ENCODE measurements at regions not wholly inside any gene's neighbourhood (a gene's known extent, or its start where the extent isn't known, plus 50 kb on each side); places are given as distances from the start of the nearest gene placed in this dataset.

GRCh38 chr21:35587841-35588380 lies 472.4 kb downstream of the SETD4 start:
- no TSS peak for BruUV-seq (replicated peaks)
- Mint-ChIP-seq H3K27me3 (ENCODE audit: insufficient read depth, unreplicated experiment) (no peaks in the 10 kb centered on the region), H3K27ac (ENCODE audit: low read depth, unreplicated experiment) (no peak overlapping the region), H3K4me3 (ENCODE audit: unreplicated experiment) (no peak overlapping the region), H3K36me3 (ENCODE audit: insufficient read depth, unreplicated experiment) (no peaks in the 10 kb centered on the region), H3K4me1 (ENCODE audit: insufficient read depth, unreplicated experiment) (peaks cover 6% of the 10 kb centered on the region), H3K9me3 (ENCODE audit: unreplicated experiment) (no peaks in the 10 kb centered on the region)
- intact Hi-C loops (cut with micrococcal nuclease) = no loop called here
- no peak for TF ChIP-seq CTCF (IDR thresholded peaks at IDR 0.05; ENCODE audit: unreplicated experiment)
- DNase-seq (ENCODE audit: unreplicated experiment) = no peak
- ChIA-PET CTCF (no interaction called here), POLR2A (interaction anchor here (0.5 kb wide), 1 partner anchor 58 kb away, joined by 3 read pairs; no protein-coding TSS in a partner anchor)

GRCh38 chr21:35586305-35586704 lies 474.0 kb downstream of the SETD4 start:
- no TSS peak for BruUV-seq (replicated peaks)
- POLR2A ChIA-PET = no interaction called here
- CTCF ChIA-PET = interaction anchor here (0.6 kb wide), 1 partner anchor 693 kb away, joined by 3 read pairs; no protein-coding TSS in a partner anchor
- TF ChIP-seq CTCF (IDR thresholded peaks at IDR 0.05; ENCODE audit: unreplicated experiment) = no peak
- H3K9me3 Mint-ChIP-seq (ENCODE audit: unreplicated experiment) = no peaks in the 10 kb centered on the region
- DNase-seq (ENCODE audit: unreplicated experiment) = no peak
- H3K4me3 Mint-ChIP-seq (ENCODE audit: unreplicated experiment) = no peak overlapping the region
- no peak overlapping the region for H3K27ac Mint-ChIP-seq (ENCODE audit: low read depth, unreplicated experiment)
- no peaks in the 10 kb centered on the region for H3K36me3 Mint-ChIP-seq (ENCODE audit: insufficient read depth, unreplicated experiment)
- no peaks in the 10 kb centered on the region for H3K27me3 Mint-ChIP-seq (ENCODE audit: insufficient read depth, unreplicated experiment)
- intact Hi-C loops (cut with micrococcal nuclease) = no loop called here
- H3K4me1 Mint-ChIP-seq (ENCODE audit: insufficient read depth, unreplicated experiment) = no peaks in the 10 kb centered on the region

GRCh38 chr21:35585878-35586277 lies 474.4 kb downstream of the SETD4 start:
- intact Hi-C loops (cut with micrococcal nuclease) = no loop called here
- Mint-ChIP-seq H3K9me3 (ENCODE audit: unreplicated experiment) (no peaks in the 10 kb centered on the region), H3K4me1 (ENCODE audit: insufficient read depth, unreplicated experiment) (no peaks in the 10 kb centered on the region), H3K4me3 (ENCODE audit: unreplicated experiment) (no peak overlapping the region), H3K27ac (ENCODE audit: low read depth, unreplicated experiment) (no peak overlapping the region), H3K36me3 (ENCODE audit: insufficient read depth, unreplicated experiment) (no peaks in the 10 kb centered on the region), H3K27me3 (ENCODE audit: insufficient read depth, unreplicated experiment) (no peaks in the 10 kb centered on the region)
- DNase-seq (ENCODE audit: unreplicated experiment) = no peak
- TF ChIP-seq CTCF (IDR thresholded peaks at IDR 0.05; ENCODE audit: unreplicated experiment) = no peak
- BruUV-seq (replicated peaks) = no TSS peak
- CTCF ChIA-PET = no interaction called here
- POLR2A ChIA-PET = no interaction called here

GRCh38 chr21:35585155-35585554 lies 475.2 kb downstream of the SETD4 start:
- CTCF ChIA-PET = no interaction called here
- intact Hi-C loops (cut with micrococcal nuclease) = no loop called here

More at GRCh38 chr21:35585155-35585554, 475.2 kb downstream of the SETD4 start:
- DNase-seq (ENCODE audit: unreplicated experiment) = peak; percentile 29
- no peaks in the 10 kb centered on the region for H3K36me3 Mint-ChIP-seq (ENCODE audit: insufficient read depth, unreplicated experiment)
- no peak for TF ChIP-seq CTCF (IDR thresholded peaks at IDR 0.05; ENCODE audit: unreplicated experiment)
- BruUV-seq (replicated peaks) = no TSS peak
- no peak overlapping the region for H3K4me3 Mint-ChIP-seq (ENCODE audit: unreplicated experiment)
- no peak overlapping the region for H3K27ac Mint-ChIP-seq (ENCODE audit: low read depth, unreplicated experiment)
- no peaks in the 10 kb centered on the region for H3K9me3 Mint-ChIP-seq (ENCODE audit: unreplicated experiment)
- no peaks in the 10 kb centered on the region for H3K4me1 Mint-ChIP-seq (ENCODE audit: insufficient read depth, unreplicated experiment)
- POLR2A ChIA-PET = no interaction called here
- H3K27me3 Mint-ChIP-seq (ENCODE audit: insufficient read depth, unreplicated experiment) = no peaks in the 10 kb centered on the region

All from MCF 10A (cell line).